HG02885 (cell line): ENCODE measurements at regions not wholly inside any gene's neighbourhood (a gene's known extent, or its start where the extent isn't known, plus 50 kb on each side); places are given as distances from the start of the nearest gene placed in this dataset.
"Not testable (repeated sequence)": the region's sequence is repeated elsewhere in the genome, so short reads cannot be mapped to it uniquely, and the experiment has no call there.

ENCODE experiments used
- ATAC-seq: cut with Tn5 transposase; IDR thresholded peaks from one replicate; pipeline ENCODE4 v1.9.1; 2021; ENCODE audit warnings: mild to moderate bottlenecking; ENCODE audit not compliant: unreplicated experiment, poor library complexity

GRCh38 chr3:160094562-160094961 is 105.9 kb downstream of the IL12A start:
- no peak for ATAC-seq

GRCh38 chr3:160097478-160097877 is 108.8 kb downstream of the IL12A start:
- no peak for ATAC-seq

- ATAC-seq: no peak
Measured at GRCh38 chr3:160098261-160098908, 109.8 kb downstream of the IL12A start.

GRCh38 chr3:160098926-160099626 is 110.4 kb downstream of the IL12A start:
- ATAC-seq: no peak

- peak; percentile 78 for ATAC-seq
Measured at GRCh38 chr3:160099834-160100233, 111.2 kb downstream of the IL12A start.

- no peak for ATAC-seq
Measured at GRCh38 chr3:160100610-160101009, 112.0 kb downstream of the IL12A start.

- not testable (repeated sequence) for ATAC-seq
Measured at GRCh38 chr3:160102001-160102400, 113.4 kb downstream of the IL12A start.

GRCh38 chr3:160103397-160103796 is 114.8 kb downstream of the IL12A start:
- ATAC-seq: no peak

- ATAC-seq: peak; percentile 54
Measured at GRCh38 chr3:160105907-160106584, 117.4 kb downstream of the IL12A start.

- no peak for ATAC-seq
Measured at GRCh38 chr3:160106905-160107861, 118.0 kb upstream of the C3orf80 start.

- ATAC-seq: no peak
Measured at GRCh38 chr3:160108362-160108761, 116.9 kb upstream of the C3orf80 start.

- ATAC-seq: no peak
Measured at GRCh38 chr3:160112481-160112880, 112.7 kb upstream of the C3orf80 start.

GRCh38 chr3:160112996-160113395 is 112.2 kb upstream of the C3orf80 start:
- ATAC-seq: no peak

- no peak for ATAC-seq
Measured at GRCh38 chr3:160114355-160114995, 110.7 kb upstream of the C3orf80 start.

GRCh38 chr3:160115387-160115786 is 109.8 kb upstream of the C3orf80 start:
- ATAC-seq: no peak

GRCh38 chr3:160124224-160124623 is 101.0 kb upstream of the C3orf80 start:
- ATAC-seq: no peak

- no peak for ATAC-seq
Measured at GRCh38 chr3:160125258-160125657, 100.0 kb upstream of the C3orf80 start.

- no peak for ATAC-seq
Measured at GRCh38 chr3:160126051-160126450, 99.2 kb upstream of the C3orf80 start.

- ATAC-seq: no peak
Measured at GRCh38 chr3:160126761-160127160, 98.5 kb upstream of the C3orf80 start.

GRCh38 chr3:160127308-160127707 is 97.9 kb upstream of the C3orf80 start:
- peak; percentile 64 for ATAC-seq
